Liver (tissue), 2 donors: ENCODE measurements at regions not wholly inside any gene's neighbourhood (a gene's known extent, or its start where the extent isn't known, plus 50 kb on each side); places are given as distances from the start of the nearest gene placed in this dataset.

Experiments
- CTCF ChIP-seq: fragments of 150-350 bp; IDR thresholded peaks from 2 replicates; pipeline ENCODE4 v1.5.1; 2017; ENCODE audit warnings: improper control_type of control experiment, low read depth, low read length; ENCODE audit not compliant: missing input control
- YY1 ChIP-seq: IDR thresholded peaks from 2 replicates; pipeline ENCODE4 v1.6.1; 2016; ENCODE audit warnings: antibody characterized with exemption, mild to moderate bottlenecking
- donor health status: healthy.

- TF ChIP-seq YY1 (no peak), CTCF (no peak)
These were observed 159.2 kb upstream of the PLPPR1 start for GRCh38 chr9:100869326-100869725.
